HG02943 (cell line): ENCODE measurements at regions not wholly inside any gene's neighbourhood (a gene's known extent, or its start where the extent isn't known, plus 50 kb on each side); places are given as distances from the start of the nearest gene placed in this dataset.

Source experiments
- ATAC-seq: cut with Tn5 transposase; IDR thresholded peaks from one replicate; pipeline ENCODE4 v1.9.1; 2021; ENCODE audit warnings: mild to moderate bottlenecking, low read depth, moderate library complexity; ENCODE audit not compliant: unreplicated experiment

DNA sequence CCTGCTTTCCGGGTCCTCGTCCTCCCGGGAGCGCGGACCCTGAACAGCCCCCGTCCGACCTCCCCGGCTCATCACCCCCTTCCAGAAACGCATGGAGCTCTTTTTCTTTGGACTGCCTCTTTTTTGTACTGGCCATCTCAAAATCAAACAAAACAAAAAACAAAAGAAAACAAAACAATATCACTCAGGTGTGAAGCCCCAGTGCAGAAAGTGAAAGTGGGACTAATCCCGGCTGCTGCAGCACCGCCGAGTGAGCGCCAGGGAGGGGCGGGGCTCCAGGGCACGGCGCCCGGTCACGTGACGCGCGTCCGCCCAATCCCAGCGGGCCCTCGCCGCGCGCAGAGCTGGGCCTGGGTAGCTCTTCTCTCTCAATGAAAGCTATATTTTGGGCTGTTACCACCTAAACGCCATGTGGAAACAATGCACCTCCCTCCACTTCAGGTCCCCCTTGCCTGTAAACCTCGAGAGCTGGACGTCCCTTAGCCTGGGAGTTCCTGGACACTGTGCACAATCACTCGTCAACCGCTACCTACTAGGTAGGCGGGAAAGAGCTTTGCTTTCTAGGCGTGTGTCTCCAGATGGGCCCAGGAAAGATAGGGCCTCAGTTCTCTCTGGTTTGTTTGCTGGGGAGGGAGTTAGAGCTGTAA lies 93.7 kb upstream of the PRDM1 start:
- peak; percentile 80 for ATAC-seq

DNA sequence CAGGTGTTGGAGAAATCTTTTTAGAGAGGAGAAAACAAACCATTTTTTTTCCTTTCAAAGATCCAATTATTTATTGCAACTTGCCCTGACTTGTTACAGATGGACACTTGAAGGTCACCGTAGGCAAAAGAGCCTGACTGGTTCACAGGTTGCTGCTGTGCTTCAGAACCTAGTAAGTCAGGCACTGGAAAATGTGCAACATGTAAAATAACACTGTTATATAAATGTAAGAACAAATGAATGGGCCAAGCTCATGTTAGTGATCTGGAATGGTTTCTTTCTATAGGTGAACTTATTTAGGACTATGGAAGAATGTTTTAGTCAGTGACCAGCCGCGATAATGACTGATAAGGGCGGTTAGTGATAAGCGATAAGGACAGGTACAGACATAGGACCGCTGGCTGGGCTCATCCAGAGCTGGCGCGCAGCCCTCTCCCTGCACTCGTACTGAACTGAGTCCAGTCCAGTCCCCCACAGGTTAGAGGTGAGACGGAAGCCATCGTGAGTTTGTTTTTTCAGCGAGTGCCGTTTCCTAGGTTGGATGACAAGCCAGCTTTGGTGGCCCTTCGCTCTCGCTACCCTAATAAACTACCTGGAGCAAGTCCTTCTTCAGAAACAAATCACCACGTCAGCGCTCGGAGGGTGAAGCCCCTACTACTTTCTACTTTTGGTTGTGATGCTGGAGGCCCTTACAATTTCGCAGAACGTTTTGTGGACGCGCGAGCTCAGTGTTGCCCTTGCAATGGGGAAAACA lies 94.4 kb upstream of the PRDM1 start:
- peak; percentile 28 for ATAC-seq

DNA sequence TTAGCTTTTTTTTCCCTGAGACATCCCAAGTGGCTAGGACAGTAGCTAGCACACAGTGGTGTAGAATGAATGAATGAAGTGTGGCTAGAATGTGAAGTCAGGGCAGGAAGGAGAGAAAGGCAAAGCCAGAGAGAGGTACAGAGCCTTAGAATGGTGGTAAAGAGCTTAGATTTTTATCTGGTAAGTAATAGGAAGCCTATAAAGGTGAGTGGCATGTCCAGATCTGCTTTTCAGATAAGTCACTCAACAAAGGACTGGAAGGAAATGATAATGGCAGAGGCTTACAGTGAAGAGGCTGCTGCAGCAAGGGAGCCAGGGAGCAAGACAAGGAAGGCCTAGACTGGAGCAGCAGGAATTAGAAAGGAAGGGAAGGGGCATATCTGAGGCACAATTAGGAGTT lies 96.0 kb upstream of the PRDM1 start:
- ATAC-seq: no peak

DNA sequence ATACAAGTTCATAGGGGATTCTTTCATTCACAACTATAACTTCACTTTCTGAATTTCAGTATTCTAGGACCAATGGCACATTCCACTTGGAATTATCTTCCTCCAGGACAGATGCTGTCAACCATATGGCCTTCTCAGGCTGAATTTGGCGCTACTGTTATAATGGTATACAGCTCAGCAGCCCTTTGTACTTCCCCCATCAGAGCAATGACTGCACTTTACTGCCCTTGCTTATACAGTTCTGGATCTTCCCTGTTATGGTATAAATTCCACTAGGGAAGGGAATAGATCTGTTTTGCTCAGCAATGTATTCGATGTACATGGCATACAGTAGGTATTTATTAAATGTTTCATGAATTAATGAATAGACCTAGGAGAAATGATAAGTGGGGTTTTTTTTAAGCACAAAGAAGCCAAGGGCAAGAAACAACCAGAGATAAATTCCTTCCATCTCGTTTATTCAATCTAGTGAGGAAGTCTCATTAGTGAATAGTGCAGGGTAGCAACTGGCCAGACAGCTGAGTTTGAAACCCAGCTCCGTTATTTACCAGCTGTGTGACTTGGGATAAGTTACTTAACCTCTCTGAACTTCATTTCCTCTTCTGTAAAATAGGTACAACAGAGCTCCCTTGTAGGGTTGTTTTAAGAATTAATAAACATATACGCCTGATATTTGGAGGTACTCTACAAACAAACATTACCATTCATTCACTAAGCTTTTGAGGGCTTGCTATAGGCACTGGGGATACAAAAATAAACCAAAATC lies 97.1 kb upstream of the PRDM1 start:
- ATAC-seq: no peak

DNA sequence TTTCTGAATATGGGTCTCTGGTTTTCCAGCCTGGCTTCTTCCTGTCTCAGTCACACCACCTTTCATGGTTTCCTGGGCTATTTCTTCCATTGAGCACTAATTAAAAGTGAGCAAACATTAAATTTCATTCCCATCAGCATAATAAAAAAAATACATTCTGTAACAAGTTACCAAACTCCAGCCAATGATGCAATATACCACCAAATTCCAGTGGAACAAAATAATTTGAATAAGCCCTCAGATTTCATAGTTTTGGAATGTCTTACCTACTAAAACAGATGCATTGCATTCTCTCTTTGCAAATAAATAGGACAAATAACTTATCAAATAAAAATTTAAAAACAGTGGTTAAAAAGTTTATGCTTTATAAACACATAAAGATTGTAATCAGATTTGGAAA lies 97.8 kb upstream of the PRDM1 start:
- no peak for ATAC-seq

DNA sequence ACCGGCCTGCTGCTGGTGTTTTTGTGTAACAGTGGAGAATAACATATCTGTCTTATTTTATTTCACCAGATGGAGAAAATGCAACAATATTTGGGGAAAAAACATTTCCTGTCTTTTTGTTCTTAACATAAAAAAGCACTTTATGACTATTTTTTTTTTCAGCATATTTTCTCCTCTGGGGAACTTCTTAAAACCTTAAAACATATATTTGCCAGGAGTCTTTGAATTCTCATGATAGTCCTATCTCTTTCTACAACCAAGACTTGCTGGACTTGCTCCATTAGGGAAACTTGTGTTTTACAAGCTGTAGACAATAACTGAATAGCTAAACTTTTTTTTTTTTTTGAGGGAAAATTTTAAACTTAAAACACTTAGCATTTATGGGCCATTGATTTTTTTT lies 98.6 kb upstream of the PRDM1 start:
- no peak for ATAC-seq

DNA sequence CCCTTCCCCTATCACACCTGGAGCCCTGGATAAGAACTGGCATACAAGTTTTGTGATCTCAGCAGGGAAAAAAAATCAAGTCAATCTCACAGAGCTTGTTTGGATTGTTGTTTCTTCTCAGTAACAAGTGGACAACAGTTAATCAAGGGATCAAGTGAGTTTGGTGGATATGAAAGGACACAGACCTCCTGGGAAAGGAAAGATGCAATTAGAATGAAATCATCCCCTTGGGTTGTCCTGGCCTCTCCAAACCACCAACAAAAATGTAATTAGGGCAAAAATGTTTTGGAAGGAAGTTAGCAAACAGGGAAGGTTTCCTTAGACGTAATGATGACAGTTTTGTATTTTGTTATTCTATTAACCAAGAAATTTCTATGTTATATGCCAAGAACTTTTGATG lies 99.1 kb upstream of the PRDM1 start:
- ATAC-seq: no peak

DNA sequence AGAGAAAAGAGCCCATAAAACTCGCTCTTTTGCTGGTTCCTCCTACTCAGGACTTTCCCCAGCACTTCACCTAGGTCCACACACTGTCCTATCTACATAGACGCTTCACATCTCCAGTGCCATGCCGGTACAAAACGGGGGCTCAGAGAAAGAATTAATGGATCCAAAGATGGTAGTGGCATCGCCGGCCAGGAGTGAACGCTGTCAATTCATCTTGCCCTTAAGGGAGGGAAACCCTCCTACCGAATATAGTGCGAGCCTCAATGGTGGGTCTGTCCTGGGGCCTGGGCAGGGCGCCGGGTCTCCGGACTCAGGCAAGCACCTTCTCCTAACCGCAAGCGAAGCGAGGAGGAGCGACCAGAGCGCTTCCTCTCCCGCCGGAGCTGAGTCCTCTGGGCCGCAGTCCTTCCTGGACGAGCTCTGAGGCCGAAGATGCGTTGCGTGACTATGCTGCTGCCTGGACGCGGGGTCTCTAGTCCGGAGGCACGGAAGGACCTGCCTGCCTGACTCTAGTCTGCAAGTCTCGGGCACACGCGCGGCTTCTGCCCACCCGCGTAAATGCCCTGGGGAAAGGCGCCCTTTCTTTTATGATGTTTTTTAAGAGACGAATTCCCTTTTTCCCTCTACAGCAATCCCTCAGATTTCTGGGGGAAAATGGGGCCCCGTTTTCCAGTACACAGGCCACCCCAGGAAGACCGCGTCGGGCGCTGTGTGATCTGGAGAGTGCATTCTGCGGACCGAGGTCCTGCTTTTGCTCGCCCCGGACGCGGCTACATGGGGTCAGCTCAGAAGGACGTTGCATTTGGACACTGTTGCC lies 100.1 kb upstream of the PRDM1 start:
- no peak for ATAC-seq

DNA sequence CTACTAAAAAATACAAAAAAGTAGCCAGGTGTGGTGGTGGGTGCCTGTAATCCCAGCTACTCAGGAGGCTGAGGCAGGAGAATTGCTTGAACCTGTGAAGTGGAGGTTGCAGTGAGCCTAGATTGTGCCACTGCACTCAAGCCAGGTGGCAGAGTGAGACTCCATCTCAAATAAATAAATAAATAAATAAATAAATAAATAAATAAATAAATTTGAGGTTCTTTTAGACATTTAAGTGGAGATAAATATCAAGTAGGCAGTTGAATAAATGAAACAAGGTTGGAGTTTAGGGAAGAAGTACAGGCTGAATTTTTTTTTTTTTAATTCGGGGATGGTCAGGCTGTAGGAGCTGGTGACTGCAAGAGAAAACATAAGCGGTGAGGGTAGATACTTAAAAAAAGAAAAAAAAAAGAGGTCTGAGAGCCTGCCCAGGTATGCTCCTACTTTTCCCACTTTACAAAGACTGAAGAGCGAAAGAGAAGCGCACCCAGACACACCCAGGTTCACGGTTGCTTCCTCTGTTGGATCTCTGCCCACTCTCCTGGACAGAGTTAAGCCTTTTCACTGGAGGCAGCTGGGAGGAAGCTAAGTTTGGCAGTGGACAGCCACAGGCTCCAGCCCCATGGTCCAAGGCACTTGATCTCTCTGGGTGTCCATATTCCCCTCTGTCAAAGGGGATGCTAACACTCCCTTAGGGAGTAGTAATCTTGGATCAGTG lies 100.9 kb upstream of the PRDM1 start:
- no peak for ATAC-seq

DNA sequence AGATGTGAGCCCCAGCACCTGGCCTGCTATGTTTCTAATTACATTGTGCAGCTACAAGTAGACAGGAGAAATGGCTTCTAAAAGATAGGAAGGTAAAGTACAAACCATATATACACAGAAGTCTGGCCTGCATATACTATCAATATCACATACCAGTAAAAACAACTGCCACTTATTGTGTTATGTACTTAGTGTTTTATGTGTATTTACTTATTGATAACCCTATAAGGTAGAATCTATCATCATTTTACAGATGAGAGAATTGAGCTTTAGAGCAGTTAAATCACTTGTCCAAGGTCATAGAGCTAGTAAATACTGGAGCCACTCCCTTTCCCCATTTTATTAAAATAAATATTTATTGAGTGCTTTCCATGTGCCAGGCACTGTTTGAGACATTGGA lies 102.4 kb upstream of the PRDM1 start:
- no peak for ATAC-seq

DNA sequence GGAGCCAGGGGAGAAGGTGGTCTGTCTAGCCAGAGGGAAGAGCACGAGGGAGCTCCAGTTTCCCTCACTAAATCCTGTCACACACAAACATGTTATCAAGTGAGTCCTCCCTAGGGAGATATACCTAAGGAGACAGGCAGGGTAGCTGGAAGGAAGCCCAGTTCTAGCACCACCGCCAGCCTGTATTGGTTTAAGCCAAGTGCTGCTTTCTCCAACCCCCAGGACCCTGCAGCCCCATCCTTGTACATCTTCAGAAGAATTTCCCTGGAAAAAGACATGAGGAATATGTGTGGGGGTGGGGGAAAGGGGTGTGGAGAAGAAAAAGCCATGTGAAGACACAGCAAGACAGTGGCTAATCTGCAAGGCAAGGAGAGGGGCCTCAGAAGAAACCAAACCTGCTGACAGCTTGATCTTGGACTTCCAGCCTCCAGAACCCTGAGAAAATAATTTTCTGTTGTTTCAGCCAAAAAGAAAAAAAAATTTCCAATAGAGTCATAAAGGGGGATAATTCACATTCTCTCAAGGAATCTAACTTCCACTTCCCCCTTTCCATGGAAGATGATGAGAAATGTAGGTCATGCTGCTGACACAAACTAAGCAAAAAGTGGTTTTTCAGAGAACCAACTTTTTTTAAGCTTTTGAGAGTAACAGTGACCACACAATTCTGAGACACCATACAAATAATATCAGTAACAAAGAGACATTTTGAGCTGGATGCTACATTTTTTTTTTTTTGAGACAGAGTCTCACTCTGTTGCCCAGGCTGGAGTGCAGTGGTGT lies 103.2 kb upstream of the PRDM1 start:
- ATAC-seq: no peak

DNA sequence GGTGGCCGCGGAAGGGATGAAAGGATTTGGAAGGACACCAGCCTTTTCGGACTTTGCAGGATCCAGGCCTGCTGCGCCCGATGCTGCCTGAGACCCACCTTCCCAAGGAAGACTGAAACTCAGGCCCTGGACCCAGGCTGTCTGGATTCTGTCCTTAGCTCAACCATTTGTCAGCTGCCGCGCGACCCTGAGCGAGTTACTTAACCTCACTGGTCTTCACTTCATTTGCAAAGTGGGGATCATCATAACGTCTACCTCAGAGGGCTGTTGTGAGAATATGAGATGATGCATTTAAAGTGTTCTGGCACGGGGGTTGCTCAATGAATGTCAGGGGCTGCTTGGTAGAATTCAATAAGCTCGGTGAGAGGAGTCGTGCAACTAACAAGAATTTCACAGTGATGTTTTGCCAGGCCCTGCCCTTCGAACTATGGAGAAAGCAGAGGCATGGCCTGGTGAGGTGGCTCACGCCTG lies 104.2 kb upstream of the PRDM1 start:
- ATAC-seq: no peak

DNA sequence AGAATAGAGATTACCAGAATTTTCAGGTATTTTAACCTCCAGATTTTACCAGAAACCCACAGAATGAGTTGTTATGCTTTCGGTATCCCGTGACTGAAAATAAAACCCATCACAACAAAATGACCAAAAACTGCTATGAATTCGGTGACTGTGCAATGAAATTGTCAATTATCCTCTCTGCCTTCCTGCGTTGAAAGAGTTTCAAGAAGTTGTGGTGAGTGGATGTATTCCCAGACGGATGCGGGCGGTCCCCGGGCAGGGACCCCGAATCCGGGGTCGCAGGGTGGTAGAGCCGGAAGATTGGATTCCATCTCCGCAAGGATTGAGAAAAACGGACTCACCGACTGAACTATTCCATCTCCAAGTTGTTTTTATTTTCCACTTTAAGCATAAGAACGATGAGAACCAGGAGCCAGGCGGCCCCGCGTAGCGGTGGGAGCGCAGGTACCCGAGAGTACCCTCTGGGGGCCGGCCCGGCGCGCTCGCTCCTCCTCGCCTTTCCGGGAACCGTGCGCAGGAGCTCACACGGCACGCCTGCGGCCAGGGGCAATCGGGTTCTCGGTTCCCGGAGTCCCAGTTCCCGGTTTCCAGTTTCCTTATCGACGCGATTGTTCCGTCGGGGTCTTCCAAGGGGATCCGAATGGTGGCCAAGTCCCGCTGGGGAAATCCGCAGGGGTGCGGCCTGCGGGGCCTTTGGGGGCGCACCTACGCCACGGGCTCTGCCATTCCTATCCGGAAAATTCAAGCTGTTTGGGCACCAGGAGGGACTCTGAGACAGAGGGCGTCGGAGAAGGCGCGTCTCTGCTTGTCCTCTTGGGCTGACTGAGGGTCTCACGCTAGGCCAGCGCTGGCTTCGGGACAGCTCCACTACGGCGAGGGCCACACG lies 104.9 kb upstream of the PRDM1 start:
- ATAC-seq: no peak

DNA sequence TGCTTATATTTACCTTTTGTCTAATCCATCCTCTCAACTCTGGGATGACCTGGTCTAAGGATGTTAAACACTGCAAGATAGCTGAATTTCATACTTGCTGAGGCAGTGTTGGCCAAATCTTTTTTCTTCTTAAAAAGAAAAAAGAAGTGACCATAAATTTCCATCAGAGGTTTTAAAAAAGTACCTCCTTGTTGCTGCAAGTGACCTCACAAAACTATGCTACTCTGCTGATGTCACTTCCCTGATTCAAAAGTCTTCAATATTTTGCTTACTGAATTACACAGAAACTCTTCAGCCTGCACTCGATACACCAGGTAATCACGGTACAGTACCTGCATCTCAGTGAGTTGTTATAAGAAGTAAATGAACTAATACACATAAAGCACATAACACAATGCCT lies 107.2 kb upstream of the PRDM1 start:
- ATAC-seq: no peak

DNA sequence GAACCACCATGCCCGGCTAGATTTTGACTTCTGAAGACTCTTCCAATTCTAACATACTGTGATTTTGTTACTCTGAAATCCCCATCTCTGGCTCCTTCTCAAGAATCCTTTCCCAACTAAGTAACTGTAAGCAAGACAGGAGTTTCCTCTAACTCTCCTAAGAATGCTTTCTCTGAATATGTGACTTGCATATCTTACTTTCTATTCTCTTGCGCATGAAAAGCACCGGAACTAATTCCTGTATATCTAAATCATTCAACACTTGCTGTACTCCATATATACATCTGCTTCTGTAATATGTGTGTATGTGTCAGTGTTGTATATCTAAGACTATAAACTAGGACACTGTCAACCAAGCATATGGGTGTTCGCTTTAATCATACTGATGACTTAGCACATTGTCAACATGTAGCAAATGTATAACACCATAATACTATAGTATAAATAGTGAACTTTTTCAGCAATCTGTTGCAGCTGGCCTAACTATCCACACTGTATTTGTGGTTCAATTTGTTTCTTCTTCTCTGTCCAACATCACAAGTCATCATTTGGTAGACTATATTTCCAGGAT lies 108.1 kb upstream of the PRDM1 start:
- no peak for ATAC-seq

DNA sequence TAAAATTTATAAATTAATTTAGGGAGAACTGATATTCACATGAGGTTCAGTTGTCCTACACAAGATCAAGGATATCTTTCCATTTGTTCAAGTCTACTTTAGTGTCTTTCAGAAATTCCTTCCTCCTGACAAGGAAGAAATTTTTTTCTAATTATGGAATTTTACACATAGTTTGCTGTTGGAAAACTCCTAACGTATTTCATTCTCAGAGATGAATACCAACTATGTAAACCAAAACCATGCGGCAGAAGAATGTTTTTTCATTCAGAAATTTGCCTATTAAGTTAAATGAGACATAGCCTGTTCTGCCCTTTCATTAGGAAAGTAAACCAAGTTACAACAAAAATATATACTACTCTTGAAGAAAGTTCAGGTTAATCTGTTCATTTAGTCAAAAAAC lies 111.2 kb upstream of the PRDM1 start:
- no peak for ATAC-seq

DNA sequence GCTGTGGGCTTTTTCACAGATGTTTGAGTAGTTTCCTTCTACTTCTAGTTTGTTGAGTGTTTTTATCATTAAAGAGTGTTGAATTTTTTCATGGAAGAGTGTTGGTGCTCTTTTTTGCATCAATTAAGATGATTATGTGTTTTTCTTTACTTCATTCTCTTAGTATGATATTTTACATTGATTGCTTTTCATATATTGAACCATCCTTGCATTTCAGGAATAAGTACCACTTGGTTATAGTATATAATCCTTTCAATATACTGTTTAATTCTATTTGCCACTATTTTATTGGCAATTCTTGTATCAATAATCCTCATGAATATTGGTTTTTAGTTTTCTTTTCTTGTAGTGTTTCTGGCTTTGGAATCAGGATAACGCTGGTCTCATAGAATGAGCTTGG lies 113.7 kb upstream of the PRDM1 start:
- ATAC-seq: no peak
